ENCODE measurements at regions not wholly inside any gene's neighbourhood (a gene's known extent, or its start where the extent isn't known, plus 50 kb on each side); places are given as distances from the start of the nearest gene placed in this dataset.
"Not testable (repeated sequence)": the region's sequence is repeated elsewhere in the genome, so short reads cannot be mapped to it uniquely, and the experiment has no call there.

DNA sequence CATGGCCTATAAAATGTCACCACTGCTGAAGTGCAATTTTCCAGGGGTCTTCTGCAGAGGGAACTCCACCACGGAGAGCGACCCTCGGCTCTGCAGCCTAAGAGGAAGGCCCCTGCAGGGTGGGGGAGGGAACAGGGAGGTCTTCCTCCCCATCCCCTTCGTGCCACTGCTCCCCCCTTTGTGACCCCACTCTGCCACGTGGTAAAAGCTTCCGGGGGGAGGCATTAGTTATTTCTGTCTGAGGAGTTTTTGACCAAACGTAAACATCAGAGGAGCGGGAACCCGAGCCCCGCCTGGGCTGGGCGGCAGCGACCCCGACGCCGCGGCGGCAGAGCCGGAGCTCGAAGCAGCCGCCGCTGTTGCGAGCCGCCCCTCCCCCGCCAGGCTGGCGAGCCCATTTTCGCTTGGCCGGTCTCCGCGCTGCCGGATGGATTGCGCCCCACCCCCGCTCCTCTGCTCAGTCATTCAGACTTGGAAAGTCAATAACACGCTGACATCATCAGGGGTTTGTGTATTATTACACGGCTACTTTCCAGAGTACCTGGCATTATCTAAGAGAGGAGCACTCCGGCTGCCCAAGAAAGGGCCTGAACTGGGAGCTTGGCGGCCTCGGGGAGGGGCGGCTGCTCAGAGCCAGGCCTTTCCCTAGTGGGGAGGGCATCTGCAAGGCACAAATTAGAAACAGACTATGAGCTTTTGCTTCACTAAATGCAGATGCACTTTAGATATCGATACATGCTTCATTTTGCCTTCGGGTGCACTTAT is 162.5 kb upstream of the TBL1XR1 start:
- peak; percentile 98 for DNase-seq

DNA sequence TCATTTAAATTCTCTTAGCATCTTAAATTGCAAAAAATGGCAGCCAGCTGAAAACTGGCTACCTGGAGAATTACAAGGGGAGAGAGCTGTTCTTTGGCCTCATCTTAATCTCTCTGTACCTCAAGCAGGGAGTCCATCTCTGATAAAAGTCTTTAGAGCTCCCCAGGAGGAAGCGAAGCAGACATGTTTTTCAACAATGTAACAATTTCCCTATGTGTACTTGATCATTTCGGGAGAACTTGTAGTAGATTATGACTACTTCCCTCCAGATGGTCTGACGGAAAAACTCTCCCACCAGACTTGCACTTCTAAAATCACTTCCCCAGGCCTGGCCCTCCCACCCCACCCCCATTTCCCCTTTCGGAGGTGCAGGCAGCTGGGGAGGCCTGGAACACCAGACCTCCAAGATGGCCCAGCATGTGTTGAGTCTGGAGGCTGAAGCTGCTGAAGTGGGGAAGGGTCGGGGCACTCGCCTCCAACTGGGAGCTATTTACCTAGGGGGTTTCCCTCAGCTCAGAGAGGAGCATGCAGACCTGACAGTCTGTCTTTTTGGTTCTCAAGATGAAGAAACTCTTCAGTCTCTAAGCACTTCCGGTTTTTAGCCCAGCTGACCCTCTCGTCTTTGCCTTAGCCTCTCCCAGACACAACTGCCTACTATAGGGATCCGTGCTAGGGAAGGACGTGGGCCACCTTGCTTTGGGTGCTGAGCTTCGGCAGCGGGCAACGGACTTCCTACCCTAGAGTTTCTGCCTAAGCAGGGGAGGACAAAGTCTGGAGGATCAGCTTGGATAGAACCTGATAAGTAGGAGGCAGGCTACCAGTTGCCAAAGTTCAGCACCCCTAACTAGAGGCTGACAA is 164.0 kb upstream of the TBL1XR1 start:
- no peak for DNase-seq

GRCh38 chr3:177362626-177363025 is 165.3 kb upstream of the TBL1XR1 start:
- DNase-seq, result peak; percentile 29

DNA sequence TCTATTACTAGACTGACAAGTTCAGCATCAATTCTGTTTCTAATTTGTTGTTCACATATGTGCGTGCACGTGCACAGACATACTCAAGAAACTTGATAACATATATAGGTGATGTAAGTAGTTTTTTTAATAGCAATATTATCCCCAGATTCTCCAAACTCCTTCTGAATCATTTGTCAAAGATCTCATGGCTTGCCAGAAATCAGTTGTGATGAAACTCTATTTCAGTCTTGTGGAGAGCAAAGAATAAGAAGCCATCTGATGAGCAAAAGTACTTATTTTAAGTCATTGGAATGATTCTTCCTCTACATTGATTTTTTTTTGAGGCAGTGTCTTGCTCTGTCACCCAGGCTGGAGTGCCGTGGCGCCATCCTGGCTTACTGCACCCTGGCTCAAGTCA is 167.0 kb upstream of the TBL1XR1 start:
- DNase-seq, result no peak

DNA sequence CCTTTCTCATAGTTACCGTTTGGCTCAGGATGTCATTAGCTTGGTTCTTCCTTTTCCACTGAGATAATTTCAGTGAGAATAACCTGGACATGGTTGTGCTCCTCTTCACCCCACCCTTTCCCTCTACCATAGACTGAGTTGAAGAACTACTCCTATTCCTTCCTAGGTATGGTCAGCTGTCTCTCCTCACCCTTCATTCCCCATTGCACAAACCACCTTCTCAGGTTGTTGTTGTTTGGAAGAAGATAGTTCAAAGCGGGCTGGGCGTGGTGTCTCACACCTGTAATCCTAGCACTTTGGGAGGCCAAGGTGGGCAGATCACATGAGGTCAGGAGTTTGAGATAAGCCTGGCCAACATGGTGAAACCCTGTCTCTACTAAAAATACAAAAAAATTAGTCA is 168.0 kb upstream of the TBL1XR1 start:
- DNase-seq, result not testable (repeated sequence)

GRCh38 chr3:177367788-177368187 is 170.5 kb upstream of the TBL1XR1 start:
- DNase-seq, result no peak

GRCh38 chr3:177370246-177370822 is 173.1 kb upstream of the TBL1XR1 start:
- no peak for DNase-seq

DNA sequence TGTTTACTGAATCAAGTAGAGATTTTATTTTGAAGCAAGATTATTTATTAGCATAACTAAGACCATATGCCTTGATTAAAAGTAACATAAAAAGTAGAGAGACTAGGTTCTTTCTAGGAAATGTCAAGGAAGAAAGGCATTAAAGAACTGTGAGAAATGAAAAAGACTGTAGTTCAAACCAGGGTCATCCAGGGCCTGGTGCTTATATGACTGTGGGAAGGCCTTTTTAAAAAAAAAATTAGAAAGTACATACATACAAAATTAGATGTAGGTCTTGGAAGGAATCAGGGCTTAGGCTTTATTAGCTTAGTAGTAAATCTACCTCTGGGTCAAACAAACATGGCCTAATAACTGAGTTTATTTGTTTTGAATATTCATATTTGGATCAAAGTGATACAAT is 173.9 kb upstream of the TBL1XR1 start:
- DNase-seq, result no peak

DNA sequence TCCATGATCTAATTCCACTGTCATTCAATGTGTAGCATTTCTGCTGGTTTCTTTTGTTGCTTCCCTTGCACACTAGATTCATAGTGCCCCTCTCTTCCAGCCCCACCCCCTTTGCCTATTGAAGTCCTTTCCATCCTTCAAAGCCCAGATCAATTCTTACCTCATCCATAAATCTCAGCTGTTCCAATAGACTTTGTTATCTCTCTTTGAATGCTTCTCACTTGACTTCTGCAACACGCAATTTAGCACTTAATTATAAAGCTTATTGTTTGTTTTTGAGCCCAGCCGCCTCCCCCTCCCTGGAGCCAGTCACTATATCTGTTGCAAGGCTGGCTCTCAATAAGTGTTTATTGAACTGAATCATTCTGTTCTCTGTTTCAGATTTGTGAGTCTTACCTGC is 174.6 kb upstream of the TBL1XR1 start:
- DNase-seq, result no peak

DNA sequence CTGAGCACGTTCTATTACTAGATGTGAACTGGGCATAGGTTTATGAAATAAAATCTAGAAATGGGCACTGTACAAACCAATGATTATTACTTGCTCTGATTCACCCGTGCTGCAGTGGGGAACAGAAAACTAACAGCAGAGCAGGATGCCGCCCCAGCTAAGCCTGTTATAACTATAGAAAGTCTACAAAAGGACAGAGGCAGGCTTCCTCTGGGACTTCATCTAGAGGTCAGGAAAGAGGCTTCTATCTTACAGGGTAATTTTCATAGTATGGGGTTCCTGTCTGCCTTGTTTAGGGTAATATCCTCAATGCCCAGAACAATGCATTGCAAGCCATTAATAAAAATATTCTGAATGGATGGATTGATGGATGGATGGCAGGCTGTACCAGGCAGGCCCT is 177.0 kb upstream of the TBL1XR1 start:
- DNase-seq, result no peak

DNA sequence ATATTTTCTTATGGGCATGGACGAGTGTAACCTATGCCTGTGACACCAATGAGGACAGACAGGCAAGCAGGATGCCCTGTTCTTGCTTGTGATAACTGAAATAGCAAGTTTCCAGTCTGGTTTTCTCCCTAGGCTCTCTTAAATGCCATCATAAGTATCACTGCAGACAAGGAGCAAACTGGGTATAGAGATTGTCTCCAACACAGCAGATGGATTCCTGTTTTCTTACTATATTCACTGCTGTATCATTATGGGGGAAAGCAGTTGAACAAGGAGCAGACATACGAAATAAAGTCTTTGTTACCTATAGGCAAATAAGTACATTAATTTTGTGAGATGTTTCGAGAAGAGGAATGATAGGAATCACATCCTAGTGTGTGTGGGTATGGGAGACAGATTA is 178.0 kb upstream of the TBL1XR1 start:
- DNase-seq, result no peak

DNA sequence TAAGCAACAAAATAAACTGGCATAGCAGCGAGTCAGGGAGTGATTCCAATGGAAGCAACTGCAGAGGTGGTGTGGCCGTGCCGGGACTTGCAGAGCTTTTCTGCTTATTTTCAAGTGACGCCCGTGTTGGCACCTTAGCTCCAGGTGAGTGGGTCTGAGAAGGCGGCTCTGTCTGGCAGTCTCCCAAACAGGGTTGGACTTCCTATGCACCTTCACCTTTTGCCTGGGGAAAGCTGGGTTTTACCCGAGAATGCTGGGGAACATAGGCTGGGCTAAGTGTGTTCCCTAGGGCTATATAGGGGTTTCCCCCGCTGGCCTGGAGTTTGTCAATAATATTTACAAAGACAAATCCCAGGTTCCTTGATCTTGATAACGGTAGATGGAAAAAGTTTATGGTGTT is 179.9 kb upstream of the TBL1XR1 start:
- no peak for DNase-seq

- no peak for DNase-seq
Observed at GRCh38 chr3:177378168-177378567, 180.9 kb upstream of the TBL1XR1 start.

DNA sequence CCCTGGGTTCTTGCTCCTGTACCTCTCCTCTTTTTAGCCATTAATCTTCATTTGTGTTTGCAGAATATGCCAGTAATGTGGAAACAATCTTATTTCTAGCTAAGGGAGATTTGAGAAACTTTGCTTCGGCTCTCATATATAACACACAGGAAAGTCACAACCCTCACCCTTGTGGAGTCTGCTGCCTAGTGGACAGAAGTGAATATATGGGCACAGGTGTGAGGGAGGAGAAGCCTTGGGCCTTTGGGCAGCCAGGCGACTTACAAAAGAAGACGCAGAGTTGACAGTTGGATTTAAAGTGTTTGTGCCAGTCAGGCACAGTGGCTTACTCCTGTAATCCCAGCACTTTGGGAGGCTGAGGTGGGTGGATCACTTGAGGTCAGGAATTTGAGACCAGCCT is 181.8 kb upstream of the TBL1XR1 start:
- DNase-seq, result no peak

- DNase-seq, result no peak
Observed at GRCh38 chr3:177381070-177381469, 183.8 kb upstream of the TBL1XR1 start.

GRCh38 chr3:177382944-177383343 is 185.7 kb upstream of the TBL1XR1 start:
- no peak for DNase-seq

DNA sequence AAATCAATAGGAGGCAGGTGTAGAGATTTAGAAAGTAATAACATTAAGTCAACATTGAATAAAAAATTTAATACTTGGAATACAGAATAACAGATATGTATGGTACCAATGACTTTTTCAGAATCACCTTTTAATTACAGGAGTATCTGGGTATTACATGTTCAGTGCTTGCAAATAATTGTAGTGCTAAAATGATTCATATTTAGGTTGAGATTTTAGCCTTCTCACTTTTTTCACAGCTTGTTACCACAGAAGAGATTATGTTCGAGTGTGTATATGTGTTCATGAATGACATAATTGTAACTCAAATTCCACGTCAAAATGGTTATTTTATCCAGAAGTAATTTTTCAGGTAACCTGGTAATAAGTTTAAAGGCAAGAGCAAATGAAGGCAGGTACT is 187.9 kb upstream of the TBL1XR1 start:
- no peak for DNase-seq

GRCh38 chr3:177385831-177386301 is 188.6 kb upstream of the TBL1XR1 start:
- no peak for DNase-seq

DNA sequence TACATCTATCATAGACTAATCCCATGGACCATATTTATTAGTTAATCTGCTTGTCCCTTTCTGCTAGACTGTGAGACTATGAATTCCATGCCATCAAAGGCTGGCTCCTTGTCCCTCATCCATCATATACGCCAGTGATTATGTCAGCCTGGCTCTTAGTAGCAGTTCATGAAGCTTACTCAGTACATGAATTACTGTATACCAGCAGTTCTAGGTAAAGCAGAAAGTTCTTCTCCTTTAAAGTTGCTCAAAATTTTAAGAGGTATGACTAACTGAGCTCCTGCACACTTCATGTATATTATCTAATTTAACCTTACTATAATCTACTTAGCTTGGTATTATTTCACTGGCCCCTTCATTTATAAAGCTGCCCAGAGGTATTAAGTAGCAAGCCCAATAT is 190.9 kb upstream of the TBL1XR1 start:
- no peak for DNase-seq

GRCh38 chr3:177394231-177395024 is 197.1 kb upstream of the TBL1XR1 start:
- not testable (repeated sequence) for DNase-seq

- no peak for DNase-seq
Observed at GRCh38 chr3:177396733-177397132, 199.5 kb upstream of the TBL1XR1 start.

- no peak for DNase-seq
Observed at GRCh38 chr3:177401375-177401774, 204.1 kb upstream of the TBL1XR1 start.

- DNase-seq, result no peak
Observed at GRCh38 chr3:177402533-177402932, 205.3 kb upstream of the TBL1XR1 start.

All from NCI-H1694 (cell line).